ENCODE measurements at regions not wholly inside any gene's neighbourhood (a gene's known extent, or its start where the extent isn't known, plus 50 kb on each side); places are given as distances from the start of the nearest gene placed in this dataset.

DNA sequence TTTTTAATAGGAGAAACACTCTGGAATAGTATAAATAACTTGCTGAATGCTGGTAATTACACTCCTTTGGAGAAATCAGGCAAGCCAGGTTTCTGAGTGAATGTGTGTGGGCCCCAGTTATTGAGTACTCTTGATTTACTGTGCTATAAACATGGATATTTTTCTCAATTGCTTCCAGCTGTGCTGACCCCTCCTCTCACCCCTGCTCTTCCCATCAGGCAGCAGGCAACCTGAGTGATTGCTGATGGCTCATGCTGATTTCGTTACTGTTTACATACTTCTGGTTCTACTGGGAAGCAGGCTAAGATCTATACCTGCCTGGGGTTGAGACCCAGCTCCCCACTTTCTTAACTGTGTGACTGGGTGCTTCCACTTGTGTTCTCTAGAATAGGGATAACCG is 68.5 kb downstream of the DHCR7 start:
- no peak for TF ChIP-seq TAF1 (IDR thresholded peaks at IDR 0.05; ENCODE audit: low read depth, low read length)
- no peak for TF ChIP-seq POLR2A (IDR thresholded peaks at IDR 0.05; ENCODE audit: low read depth, low read length)
- TF ChIP-seq POLR2AphosphoS5 (IDR thresholded peaks at IDR 0.05; ENCODE audit: low read depth, low read length): no peak
- TF ChIP-seq SPI1 (IDR thresholded peaks at IDR 0.05; ENCODE audit: low read depth, low read length): no peak
- no peak for TF ChIP-seq POU2F2 (IDR thresholded peaks at IDR 0.05; ENCODE audit: low read depth, low read length)

All from GM12891 (cell line).